ENCODE measurements at regions not wholly inside any gene's neighbourhood (a gene's known extent, or its start where the extent isn't known, plus 50 kb on each side); places are given as distances from the start of the nearest gene placed in this dataset.

DNA sequence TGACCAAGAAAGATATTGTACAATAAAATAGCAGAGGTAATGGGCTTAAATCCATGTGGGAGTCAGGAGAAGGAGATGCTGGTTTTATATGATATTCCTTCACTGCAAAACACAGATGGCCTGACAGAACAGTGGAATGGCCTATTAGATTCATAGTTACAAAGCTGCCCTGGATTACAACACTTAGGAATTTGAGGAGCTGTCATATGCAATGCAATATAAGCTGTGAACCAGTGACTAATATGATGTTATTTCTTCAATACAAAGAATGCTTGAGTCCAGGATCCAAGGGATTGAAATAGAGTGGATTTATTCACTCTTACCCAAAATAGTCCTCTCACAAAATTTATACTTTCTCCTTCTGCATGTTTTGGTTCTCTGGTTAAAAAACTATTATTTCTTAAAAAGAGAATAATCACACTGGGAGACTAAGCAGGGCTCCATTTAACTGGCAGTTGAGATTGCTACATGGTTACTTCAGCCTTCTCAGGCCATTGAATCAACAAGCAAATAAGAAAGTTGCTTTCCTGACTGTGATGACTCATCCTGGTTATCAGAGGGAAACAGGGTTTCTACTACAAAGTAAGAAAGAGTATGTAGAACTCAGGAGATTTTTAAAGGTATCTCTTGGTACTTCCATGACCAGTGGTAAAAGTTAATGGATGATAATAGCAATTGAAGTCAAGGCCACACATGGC is 79.8 kb upstream of the ZPLD1 start:
- H3K79me2 ChIP-seq (ENCODE audit: control insufficient read depth, insufficient read depth, low read length): no peaks in the 10 kb centered on the region
- H3K36me3 ChIP-seq (ENCODE audit: control insufficient read depth in 2 of 2, extremely low read depth in 1 of 2, insufficient read depth in 2 of 2, low read length in 2 of 2): no peaks in the 10 kb centered on the region
- intact Hi-C loops (cut with micrococcal nuclease): no loop called here
- H3K9me3 ChIP-seq (replicated peaks; ENCODE audit: control insufficient read depth, insufficient read depth, low read length): no peaks in the 10 kb centered on the region
- dilution Hi-C loops (cut with MboI; ENCODE audit: extremely low pct_ligation_motif_present, low sequenced_read_pairs): no loop called here
- TF ChIP-seq FOS (IDR thresholded peaks at IDR 0.05; ENCODE audit: borderline replicate concordance, insufficient read depth, low read length) (peak; percentile 61), MYC (IDR thresholded peaks at IDR 0.05; ENCODE audit: low read depth, low read length) (no peak), JUN (IDR thresholded peaks at IDR 0.05; ENCODE audit: borderline replicate concordance, insufficient read depth, insufficient read length, low read depth) (peak; percentile 31), EZH2 (IDR thresholded peaks at IDR 0.05; ENCODE audit: borderline replicate concordance, low read depth, low read length, severe bottlenecking) (no peak)
- TF ChIP-seq, protein P1, sequence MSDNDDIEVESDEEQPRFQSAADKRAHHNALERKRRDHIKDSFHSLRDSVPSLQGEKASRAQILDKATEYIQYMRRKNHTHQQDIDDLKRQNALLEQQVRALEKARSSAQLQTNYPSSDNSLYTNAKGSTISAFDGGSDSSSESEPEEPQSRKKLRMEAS (IDR thresholded peaks at IDR 0.05; ENCODE audit: insufficient read depth, insufficient read length): no peak
- TF ChIP-seq, protein P2, sequence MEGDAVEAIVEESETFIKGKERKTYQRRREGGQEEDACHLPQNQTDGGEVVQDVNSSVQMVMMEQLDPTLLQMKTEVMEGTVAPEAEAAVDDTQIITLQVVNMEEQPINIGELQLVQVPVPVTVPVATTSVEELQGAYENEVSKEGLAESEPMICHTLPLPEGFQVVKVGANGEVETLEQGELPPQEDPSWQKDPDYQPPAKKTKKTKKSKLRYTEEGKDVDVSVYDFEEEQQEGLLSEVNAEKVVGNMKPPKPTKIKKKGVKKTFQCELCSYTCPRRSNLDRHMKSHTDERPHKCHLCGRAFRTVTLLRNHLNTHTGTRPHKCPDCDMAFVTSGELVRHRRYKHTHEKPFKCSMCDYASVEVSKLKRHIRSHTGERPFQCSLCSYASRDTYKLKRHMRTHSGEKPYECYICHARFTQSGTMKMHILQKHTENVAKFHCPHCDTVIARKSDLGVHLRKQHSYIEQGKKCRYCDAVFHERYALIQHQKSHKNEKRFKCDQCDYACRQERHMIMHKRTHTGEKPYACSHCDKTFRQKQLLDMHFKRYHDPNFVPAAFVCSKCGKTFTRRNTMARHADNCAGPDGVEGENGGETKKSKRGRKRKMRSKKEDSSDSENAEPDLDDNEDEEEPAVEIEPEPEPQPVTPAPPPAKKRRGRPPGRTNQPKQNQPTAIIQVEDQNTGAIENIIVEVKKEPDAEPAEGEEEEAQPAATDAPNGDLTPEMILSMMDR (IDR thresholded peaks at IDR 0.05; ENCODE audit: extremely low read depth in 1 of 2, insufficient read depth in 1 of 2, low read depth in 1 of 2, low read length in 2 of 2): no peak
- no peaks in the 10 kb centered on the region for H3K9me1 ChIP-seq (replicated peaks; ENCODE audit: control insufficient read depth, extremely low read depth, insufficient read depth, low read length)
- peaks cover under 1 to 2% of the 10 kb centered on the region in 2 experiments for H3K27me3 ChIP-seq (ENCODE audit: control insufficient read depth in 2 of 2, insufficient read depth in 2 of 2, low read length in 2 of 2)
- H3K4me3 ChIP-seq (replicated peaks in 1 of 3; ENCODE audit: insufficient read depth in 1 of 3, low read depth in 1 of 3, low read length in 3 of 3): no peak overlapping the region
- H4K20me1 ChIP-seq (replicated peaks; ENCODE audit: control insufficient read depth, extremely low read depth, insufficient read depth, low read length): no peaks in the 10 kb centered on the region
- BruUV-seq (replicated peaks): no TSS peak
- POLR2A ChIA-PET: no interaction called here
- DNase-seq (ENCODE audit: low read depth, low spot score): peak; percentile 51
- no peak overlapping the region for H3K9ac ChIP-seq (replicated peaks; ENCODE audit: extremely low read depth, insufficient read depth, low read length)
- no peak overlapping the region for H2AFZ ChIP-seq (ENCODE audit: low read depth, low read length)
- no peak for FAIRE-seq
- H3K4me1 ChIP-seq (ENCODE audit: control insufficient read depth, extremely low read depth, insufficient read depth, low read length): no peaks in the 10 kb centered on the region
- no peak overlapping the region for H3K4me2 ChIP-seq (ENCODE audit: insufficient read depth, low read length)
- H3K27ac ChIP-seq (ENCODE audit: insufficient read depth, low read depth, low read length): no peak overlapping the region
- CTCF ChIA-PET: no interaction called here
